Stimulated activated CD4-positive, alpha-beta T cell treated with anti-CD3 and anti-CD28 coated beads, TNF-alpha, amount 100 ng/mL, for 24 hours (primary cell): ENCODE measurements at regions not wholly inside any gene's neighbourhood (a gene's known extent, or its start where the extent isn't known, plus 50 kb on each side); places are given as distances from the start of the nearest gene placed in this dataset.
"Not testable (repeated sequence)": the region's sequence is repeated elsewhere in the genome, so short reads cannot be mapped to it uniquely, and the experiment has no call there.

Source experiments
- DNase-seq, 3 experiments: peaks; one replicate each; pipeline ENCODE4 v3.0.0-alpha.2; 2020; ENCODE audit warnings: low read depth in 3 of 3

DNA sequence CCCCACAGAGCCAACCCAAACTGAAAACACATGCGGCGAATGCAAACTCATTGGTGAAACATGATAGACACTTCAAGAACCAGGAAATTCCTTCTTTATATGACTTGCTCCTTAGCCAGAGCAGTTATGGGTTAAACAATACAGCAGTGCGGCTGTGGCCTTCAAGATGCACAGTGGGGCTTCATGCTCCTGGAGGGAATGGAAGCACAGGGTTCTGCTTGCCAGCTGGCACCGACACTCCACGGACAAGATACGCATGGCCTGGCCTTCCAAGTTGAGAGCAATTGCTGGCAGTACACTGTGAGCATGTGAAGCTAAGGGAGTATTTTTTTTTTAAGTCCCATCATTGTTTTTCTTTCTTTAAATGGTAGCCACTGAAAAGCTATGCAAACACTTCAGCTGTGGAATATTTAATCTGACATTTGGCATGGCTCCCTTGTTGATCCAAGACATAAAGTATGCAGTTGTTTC lies 451.6 kb upstream of the CD180 start:
- no peak for DNase-seq

GRCh38 chr5:67647772-67648171 lies 451.2 kb upstream of the CD180 start:
- no peak for DNase-seq

- DNase-seq: no peak
Observed at GRCh38 chr5:67644221-67644920, 447.8 kb upstream of the CD180 start.

- no peak for DNase-seq
Observed at GRCh38 chr5:67643536-67643935, 446.9 kb upstream of the CD180 start.

DNA sequence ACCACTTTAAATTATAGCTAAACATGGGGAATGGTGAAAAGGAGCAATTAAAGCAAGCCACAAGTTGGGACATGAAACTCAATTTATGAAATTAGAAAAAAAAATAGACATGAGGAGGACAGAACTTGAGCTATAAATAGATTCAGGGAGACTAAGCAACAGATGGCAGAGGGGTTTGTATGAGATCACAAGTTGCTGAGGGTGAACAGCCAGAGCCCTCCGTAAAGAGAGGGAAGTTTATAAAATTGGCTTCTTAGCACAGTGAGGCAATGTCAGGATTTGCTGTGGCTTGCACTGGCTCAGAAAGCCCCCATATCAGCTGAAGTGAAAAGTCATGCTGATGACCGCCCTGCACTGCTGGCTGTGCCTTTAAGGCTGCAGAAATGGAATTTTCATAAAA lies 443.4 kb upstream of the CD180 start:
- no peak for DNase-seq

DNA sequence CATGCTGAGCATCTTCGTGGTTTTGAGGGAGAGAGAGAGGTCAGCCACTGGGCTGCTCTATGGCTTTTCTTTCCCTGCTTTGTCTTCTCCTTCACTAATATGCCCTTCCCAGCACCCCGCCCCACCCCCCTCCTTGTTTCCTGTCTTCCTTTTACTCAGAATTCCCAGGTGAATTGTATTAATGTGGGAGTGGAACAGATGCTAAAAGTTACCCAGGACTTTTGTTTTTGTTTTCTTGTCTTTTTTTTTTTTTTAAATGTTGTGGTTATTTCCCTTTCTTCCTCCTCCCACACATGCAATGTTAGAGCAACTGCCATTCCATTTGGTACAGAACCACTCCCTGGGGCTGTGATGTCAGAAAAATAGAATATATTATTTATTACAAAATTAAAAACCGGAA lies 442.7 kb upstream of the CD180 start:
- DNase-seq: no peak

DNA sequence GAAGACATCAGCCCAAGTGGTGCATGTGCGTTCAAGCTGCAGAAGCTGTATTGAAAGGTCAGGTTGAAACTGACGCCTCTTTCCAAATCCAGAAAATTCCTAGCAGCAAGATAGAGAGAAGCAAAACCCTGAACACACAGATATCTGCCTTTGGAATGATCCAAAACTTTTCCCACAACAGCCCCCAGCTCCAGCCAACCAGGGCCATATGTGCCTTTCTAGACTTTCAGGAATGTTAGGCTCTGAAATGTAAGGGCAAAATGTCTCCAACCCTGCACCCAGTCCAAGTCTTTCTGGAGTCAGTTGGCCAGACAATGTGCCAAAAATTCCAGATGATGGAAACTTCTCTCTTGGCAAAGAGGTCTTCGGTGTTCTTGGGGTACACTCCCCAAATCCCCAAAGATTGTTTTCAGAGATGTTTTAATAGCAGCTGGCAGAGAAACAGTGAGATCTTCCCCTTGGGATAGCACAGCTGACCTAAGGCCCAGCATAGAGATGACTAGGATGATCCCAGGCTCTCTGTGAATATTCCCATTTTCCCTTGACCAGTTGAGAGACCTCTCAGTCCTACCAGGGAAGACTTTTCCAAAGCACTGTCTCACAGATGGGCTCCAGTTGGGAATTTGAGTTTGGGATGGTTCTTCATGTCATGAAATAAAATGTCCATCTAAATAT lies 440.4 kb upstream of the CD180 start:
- DNase-seq: no peak

DNA sequence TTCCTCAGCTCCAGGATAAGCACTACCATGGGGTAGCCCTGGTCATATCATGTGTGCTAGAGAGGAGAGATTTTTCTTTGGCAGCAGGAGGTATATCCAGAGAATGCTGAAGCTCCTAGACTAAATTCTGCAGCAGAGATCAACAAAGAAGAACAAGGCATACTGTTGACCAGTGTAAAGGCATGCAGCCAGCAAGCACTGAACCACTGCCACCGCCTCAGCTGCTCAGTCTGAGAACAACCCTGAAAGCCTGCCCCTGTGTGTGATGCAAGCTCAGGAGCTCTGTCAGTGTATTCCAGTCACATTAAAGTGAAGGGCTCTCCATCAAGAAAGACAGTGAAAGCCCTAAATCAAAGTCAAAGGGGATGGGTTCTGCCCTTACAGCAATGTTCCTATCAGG lies 439.5 kb upstream of the CD180 start:
- DNase-seq: no peak

GRCh38 chr5:67627079-67627478 lies 430.5 kb upstream of the CD180 start:
- DNase-seq: not testable (repeated sequence)

DNA sequence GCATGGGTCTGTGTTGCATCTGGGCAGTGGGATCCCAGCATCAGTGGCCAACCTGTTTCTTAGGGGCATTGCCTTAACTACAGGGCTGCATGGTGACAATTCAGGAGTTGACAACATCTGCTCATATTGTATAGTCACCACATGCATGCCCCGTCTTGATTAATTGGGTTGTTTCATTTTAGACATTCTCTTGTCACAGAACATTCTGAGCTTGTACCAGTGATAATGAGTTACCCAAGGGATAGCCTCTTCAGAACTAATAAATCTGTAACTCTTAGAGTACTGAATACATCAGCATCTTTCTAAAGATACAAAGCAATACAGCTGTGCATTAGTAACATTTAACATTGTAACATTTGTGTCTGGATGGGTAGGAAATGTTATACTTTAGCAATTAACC lies 426.5 kb upstream of the CD180 start:
- DNase-seq: no peak

GRCh38 chr5:67620424-67621397 lies 424.1 kb upstream of the CD180 start:
- DNase-seq: no peak

GRCh38 chr5:67619636-67620035 lies 423.0 kb upstream of the CD180 start:
- DNase-seq: no peak

- no peak for DNase-seq
Observed at GRCh38 chr5:67619235-67619634, 422.6 kb upstream of the CD180 start.

DNA sequence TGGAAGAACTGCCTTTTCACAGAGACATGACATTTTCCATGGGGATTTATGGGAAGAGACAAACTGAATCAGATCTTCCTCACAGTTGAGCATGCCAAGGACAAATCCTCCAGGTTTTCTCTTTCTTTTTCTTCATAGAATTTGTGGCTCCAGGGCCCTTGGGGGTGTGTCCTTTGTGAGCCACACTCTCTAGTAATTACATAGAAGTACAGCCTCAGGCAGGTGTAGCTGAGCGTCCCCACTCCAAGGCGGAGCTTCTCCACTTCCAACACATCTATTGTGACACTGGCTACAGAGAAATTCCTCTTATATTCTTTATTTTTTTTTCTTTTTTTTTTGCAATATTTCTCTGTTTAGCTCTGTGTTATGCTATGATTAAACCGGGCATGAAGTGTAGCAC lies 420.5 kb upstream of the CD180 start:
- DNase-seq: no peak

DNA sequence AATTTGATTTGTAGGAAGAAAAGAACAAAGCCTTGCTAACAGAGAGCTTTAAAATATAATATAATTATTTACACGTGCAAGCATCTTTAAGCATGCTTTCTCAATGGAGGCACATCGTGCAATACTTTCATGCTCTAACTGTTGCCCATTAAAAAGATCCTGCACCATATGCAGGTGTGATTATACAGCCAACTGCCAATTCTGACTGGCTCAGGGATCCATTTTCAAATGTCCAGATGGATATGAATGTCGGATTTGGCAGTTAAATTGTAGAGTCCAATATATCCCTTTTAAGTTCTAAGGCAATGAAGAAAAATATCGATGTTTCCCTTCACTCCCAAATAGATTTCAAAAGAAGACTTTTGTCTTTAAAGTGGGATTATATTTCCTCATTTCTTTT lies 416.4 kb upstream of the CD180 start:
- DNase-seq: no peak

DNA sequence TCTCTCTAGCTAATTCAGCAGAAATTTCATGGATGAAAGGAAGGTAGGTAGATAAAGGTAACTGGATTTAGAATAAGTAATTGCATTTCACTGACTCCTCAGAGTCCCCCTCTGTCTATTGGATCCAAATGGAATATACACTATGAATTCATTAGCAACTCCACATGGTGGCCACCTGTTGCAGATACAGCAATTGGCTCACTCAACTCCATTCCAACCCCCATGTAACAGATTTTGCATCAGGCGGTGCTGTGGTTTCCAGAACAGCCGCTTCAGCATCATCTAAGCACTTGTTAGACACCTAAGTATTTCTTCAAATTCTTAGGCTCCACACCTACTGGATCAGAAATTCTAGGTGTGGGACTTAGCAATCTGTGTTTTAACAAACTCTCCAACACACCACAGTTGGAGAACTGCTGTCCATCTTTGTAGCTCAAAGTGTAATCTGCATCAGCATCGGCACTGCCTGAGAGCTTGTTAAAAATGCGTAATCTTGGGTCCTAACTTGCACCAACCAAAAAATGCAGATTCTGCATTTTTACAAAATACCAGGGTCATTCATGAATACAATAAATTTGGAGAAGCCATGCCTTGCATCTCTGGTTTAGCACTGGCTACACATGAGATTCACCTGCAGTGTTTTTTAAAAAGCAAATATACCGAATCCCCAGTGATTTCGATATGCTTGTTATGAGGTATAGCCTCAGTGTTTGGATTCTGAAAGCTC lies 413.8 kb upstream of the CD180 start:
- DNase-seq: no peak

GRCh38 chr5:67607958-67608357 lies 411.4 kb upstream of the CD180 start:
- DNase-seq: no peak

GRCh38 chr5:67606586-67606947 lies 410.0 kb upstream of the CD180 start:
- no peak for DNase-seq

- DNase-seq: no peak
Observed at GRCh38 chr5:67605730-67606585, 409.4 kb upstream of the CD180 start.

DNA sequence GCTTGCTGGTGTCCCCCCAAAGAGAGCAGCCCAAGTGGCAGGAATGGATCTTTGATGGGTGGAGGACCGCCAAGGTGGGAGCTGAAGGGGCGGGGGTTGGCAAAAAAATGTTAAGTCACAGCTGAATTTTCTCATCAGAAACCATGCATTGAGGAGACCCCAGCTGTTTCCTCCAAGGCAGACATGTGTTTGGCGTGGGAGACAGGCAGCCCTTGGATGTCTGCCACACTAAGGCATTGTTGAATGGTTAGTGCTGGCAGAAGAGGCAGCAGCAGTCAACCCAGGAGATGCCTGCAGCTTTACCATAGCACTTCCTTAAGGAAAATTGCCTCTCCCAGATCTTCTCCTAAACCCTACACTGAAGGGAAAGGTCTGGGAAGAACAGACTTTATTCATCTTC lies 394.9 kb upstream of the CD180 start:
- DNase-seq: no peak

DNA sequence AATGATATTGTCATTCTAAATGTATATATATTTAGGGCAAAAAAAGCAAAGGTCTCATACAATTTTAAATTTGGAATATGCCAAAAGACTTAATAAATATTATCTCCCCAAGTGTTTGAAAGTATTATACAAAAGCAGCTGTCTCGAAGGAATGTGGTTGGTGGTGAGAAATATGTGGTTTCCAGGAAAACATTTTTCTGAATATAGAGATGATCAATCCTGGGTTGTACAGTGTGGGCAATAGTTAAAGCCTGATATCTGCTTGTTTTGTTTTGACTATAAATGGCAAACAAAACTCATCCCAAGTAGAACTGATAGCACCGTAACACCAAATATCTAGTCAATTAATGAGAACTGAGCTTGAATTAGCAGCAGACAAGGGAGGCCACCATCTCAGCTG lies 391.8 kb upstream of the CD180 start:
- no peak for DNase-seq
